HG03575 (cell line): ENCODE measurements at regions not wholly inside any gene's neighbourhood (a gene's known extent, or its start where the extent isn't known, plus 50 kb on each side); places are given as distances from the start of the nearest gene placed in this dataset.

ENCODE experiments used
- ATAC-seq: cut with Tn5 transposase; IDR thresholded peaks from one replicate; pipeline ENCODE4 v1.9.1; 2021; ENCODE audit not compliant: unreplicated experiment, insufficient number of reproducible peaks, low FRiP score; ENCODE audit errors: extremely low read depth

DNA sequence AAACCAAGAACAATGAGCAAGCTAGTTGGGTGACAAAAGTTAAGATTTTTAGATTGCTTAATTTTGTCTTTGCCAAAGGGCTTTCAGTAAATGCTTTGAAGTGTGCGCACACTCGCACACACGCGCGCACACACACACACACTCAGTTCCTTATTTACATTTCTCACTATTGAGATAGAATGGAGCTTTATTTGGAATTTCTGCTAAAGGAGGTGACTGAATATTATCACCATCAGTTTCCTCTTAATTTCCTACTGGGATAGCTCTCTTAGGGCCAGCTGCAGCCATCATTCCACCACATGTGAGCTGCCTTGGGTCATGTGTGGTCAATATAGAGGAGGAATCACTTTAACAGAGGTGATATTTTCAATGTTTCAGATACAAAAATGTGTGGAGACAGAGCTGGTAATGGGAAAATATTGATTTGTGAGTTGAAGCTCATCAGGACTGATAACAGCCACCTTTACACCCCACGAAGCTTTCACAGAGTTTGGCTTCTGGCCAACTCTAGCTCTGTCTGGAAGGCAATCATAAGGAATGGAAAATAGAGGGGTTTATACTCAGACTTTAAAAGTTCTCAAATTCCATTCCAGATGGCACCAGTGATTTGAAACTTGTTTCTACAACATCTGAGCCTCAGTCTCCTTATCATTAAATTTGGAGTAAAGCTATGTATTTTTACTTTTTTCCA, 99.9 kb downstream of the MACIR start:
- no peak for ATAC-seq

GRCh38 chr5:103357636-103358035, 99.1 kb downstream of the MACIR start:
- no peak for ATAC-seq

GRCh38 chr5:103356350-103357091, 98.0 kb downstream of the MACIR start:
- no peak for ATAC-seq

GRCh38 chr5:103355579-103355978, 97.0 kb downstream of the MACIR start:
- ATAC-seq, result no peak

DNA sequence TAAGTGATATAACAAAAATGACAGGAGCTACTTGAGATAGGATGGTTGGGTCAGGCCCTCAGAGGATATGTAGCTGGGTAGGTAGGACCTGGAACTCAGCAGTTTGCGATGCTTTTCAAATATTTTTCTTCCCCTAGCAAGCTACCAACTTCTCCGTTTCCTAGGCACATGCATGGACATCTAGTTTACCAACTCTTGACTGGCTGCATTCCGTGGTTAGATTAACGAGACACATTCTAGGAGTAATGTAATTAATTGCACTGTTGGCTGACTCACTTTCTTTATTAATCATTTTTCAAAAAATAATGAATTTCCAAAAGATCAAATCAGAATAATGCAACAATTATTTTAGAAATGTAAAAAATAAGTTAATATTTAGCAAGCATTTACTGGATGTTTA, 95.9 kb downstream of the MACIR start:
- no peak for ATAC-seq

DNA sequence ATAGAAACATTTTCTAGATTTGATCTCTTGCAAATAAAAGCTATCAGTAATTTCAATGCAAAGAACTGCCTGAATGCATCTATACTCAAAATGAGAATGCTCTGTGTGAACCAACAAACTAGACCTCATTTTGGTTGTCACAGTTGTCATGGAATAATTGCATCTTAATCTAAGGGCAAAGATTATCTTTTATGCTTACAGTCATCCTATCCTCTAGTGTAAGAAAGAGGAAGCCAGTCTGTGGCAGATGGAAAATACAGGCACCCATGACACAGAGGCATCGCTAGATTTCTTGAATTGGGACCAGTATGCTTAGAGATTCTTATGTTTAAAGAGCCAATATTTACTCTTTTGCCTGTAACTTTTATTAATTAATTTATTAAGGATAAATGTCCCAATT, 95.0 kb downstream of the MACIR start:
- ATAC-seq, result no peak

DNA sequence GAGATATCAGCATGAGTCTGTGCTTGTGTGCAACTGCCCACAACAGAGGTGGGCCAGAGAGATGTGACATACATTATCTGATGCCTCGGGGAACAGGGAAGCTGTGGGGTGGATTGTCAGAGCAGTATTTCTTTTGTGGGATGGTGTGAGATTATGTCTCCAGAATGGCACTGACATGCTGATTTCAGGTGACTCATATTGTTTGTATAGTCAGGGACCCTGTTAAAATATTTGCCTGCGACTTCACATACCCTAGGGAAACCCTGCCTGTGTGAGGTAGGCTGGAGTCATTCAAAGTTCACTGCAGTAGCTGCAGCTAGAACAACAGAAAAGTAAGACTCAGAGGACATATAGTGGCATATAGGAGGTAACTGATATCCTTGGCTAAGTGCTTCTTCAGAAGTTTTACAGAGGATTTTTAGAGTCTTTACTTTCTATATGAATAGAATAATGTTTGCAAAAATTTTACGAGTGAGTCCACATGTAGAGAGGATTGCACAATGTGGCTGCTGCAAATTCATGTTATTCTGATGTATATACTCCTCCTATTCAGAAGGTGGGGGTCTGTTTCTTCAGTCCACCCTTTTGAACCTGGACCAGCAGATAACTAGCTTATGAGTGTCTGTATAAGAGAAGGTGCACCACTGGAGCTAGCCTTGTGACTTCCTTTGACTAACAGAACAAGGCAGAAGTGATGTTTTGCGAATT, 89.3 kb downstream of the MACIR start:
- no peak for ATAC-seq

DNA sequence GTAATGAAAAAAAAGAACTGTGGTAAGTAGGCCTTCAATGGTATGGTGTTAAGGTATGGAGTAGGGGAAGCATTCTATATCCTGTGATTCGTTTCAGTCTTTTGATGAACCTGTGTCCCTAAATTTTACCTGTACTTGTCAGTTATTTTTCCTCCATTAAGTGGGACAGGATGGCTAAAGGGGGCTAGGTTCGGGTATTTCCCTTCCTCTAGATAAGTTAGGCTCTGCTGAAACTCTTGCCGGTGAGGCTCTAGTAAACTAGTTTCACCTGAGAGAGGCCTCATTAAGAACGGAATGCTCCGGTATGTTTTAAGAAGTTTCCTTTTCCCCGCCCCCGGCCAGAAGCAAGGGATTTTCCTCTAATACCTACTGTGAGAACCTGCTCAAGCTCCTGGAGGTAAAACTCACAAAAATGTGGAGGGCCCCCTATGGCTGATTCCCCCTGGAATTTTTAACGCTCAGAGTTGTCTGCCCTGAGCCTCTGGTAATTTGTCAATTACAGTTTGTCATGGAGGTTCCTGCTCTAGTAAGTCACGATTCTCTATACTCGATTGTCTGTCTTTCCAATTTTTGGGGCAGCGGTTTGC, 87.7 kb downstream of the MACIR start:
- no peak for ATAC-seq

DNA sequence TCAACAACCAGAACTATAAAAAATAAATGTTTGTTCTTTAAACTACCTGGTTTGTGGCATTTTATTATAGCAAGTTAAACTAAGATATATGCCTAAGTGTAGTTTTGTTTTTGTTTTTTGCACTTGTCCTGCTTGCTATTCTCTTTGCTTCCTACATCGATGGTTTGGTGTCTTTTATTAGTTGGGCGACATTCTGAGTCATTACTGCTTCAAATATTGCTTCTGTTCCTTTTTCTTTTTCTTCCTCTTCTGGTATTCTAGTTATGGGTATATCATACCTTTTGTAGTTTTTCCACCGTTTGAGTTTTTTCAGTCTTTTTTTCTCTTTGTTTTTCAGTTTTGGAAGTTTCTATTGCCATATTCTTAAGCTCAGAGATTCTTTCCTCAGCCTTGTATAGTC, 86.9 kb downstream of the MACIR start:
- no peak for ATAC-seq

- peak; percentile 100 for ATAC-seq
Observed at GRCh38 chr5:103340717-103341388, 82.3 kb downstream of the MACIR start.

DNA sequence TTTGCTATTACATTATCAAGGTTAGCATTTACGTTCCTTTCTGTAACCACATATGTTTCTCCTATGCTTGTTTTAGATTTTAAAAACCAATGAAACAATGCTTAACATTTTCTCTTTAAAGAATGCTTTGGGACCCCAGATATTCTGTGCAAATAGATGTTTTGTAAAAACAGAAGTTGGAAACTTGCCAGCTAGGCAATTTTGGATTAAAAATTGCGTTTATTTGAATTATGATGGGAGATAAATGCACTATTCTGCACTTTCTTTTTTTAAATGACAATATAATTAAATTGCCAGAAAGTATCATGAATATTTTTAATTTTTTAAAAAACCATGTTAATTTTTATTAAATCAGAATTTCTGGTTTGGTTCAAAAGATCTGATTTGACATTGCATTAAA, 81.6 kb downstream of the MACIR start:
- no peak for ATAC-seq

- no peak for ATAC-seq
Observed at GRCh38 chr5:103336941-103337340, 78.4 kb downstream of the MACIR start.

- no peak for ATAC-seq
Observed at GRCh38 chr5:103333376-103333775, 74.8 kb downstream of the MACIR start.

DNA sequence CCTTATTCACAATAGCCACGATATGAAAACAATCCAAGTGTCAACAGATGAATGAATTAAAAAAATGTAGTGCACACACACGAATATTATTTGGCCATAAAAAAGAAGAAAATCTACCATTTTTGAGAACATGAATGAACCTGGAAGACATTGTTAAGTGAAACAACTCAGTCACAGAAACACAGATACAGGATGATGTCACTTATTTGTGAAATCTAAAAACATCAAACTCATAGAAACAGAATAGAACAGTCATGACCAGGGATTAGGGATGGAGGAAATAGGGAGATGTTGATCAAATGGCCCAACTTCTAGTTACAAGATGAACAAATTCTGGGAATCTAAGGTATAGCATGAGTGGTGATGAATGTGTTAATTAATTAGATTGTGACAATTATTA, 72.3 kb downstream of the MACIR start:
- no peak for ATAC-seq
